GM23338 (cell line): ENCODE measurements at regions not wholly inside any gene's neighbourhood (a gene's known extent, or its start where the extent isn't known, plus 50 kb on each side); places are given as distances from the start of the nearest gene placed in this dataset.

Experiments
- ATAC-seq: fragments of 200-7000 bp; cut with Tn5 transposase; 3 replicates; pipeline ENCODE4 v1.9.1; 2020
- DNase-seq: peaks from one replicate; pipeline ENCODE4 v3.0.0-alpha.2; 2015; ENCODE audit warnings: low spot score
- H2AFZ ChIP-seq: fragments of 200-600 bp; sonication (generic); 2 replicates; pipeline ENCODE4 v1.8.0; 2016; ENCODE audit warnings: antibody characterized with exemption, mild to moderate bottlenecking, moderate library complexity
- H3F3A ChIP-seq: fragments of 200-600 bp; sonication (generic); replicated peaks from 2 replicates; pipeline ENCODE4 v1.8.0; 2017; ENCODE audit warnings: antibody characterized with exemption, mixed run types, low read depth
- H3K27ac ChIP-seq: fragments of 200-600 bp; sonication (generic); 2 replicates; pipeline ENCODE4 v1.6.1; 2016; ENCODE audit warnings: low read depth
- H3K27me3 ChIP-seq: fragments of 200-600 bp; sonication (generic); 2 replicates; pipeline ENCODE4 v1.8.0; 2016; ENCODE audit warnings: mild to moderate bottlenecking, mixed run types, moderate library complexity; ENCODE audit not compliant: insufficient read depth
- H3K36me3 ChIP-seq: fragments of 200-600 bp; sonication (generic); 2 replicates; pipeline ENCODE4 v1.8.0; 2016; ENCODE audit warnings: mild to moderate bottlenecking; ENCODE audit not compliant: insufficient read depth
- H3K4me1 ChIP-seq: fragments of 200-600 bp; sonication (generic); 2 replicates; pipeline ENCODE4 v1.8.0; 2016; ENCODE audit warnings: mild to moderate bottlenecking, moderate library complexity; ENCODE audit not compliant: insufficient read depth
- H3K4me2 ChIP-seq: fragments of 200-600 bp; sonication (generic); 2 replicates; pipeline ENCODE4 v1.7.1; 2017; ENCODE audit warnings: mixed run types
- H3K4me3 ChIP-seq: fragments of 200-600 bp; sonication (generic); 2 replicates; pipeline ENCODE4 v1.6.1; 2016; ENCODE audit warnings: mixed run types
- H3K79me2 ChIP-seq: fragments of 200-600 bp; sonication (generic); replicated peaks from 2 replicates; pipeline ENCODE4 v1.8.0; 2017; ENCODE audit warnings: mild to moderate bottlenecking; ENCODE audit not compliant: insufficient read depth
- H3K9me2 ChIP-seq: fragments of 200-600 bp; sonication (generic); 2 replicates; pipeline ENCODE4 v1.8.0; 2017; ENCODE audit not compliant: insufficient read depth
- H4K20me1 ChIP-seq: fragments of 200-600 bp; sonication (generic); replicated peaks from 2 replicates; pipeline ENCODE4 v1.8.0; 2017; ENCODE audit warnings: mild to moderate bottlenecking; ENCODE audit not compliant: insufficient read depth
- H3K27ac Mint-ChIP-seq: 2 replicates; pipeline ENCODE4 v1.8.0; 2020; ENCODE audit warnings: inconsistent platforms, mild to moderate bottlenecking, moderate library complexity, mixed read lengths
- H3K27me3 Mint-ChIP-seq: 3 replicates; pipeline ENCODE4 v1.8.0; 2022; ENCODE audit warnings: low read depth, mild to moderate bottlenecking, moderate library complexity, mixed read lengths, inconsistent platforms; ENCODE audit not compliant: insufficient read depth, poor library complexity
- H3K36me3 Mint-ChIP-seq: 3 replicates; pipeline ENCODE4 v1.8.0; 2021; ENCODE audit warnings: low read depth, mild to moderate bottlenecking, inconsistent platforms, moderate library complexity, mixed read lengths
- H3K4me1 Mint-ChIP-seq: 3 replicates; pipeline ENCODE4 v1.8.0; 2020; ENCODE audit warnings: mild to moderate bottlenecking, inconsistent platforms, mixed read lengths
- H3K4me3 Mint-ChIP-seq: 3 replicates; pipeline ENCODE4 v1.8.0; 2021; ENCODE audit warnings: moderate library complexity, mild to moderate bottlenecking, inconsistent platforms, mixed read lengths
- H3K9me3 Mint-ChIP-seq: 3 replicates; pipeline ENCODE4 v1.8.0; 2020; ENCODE audit warnings: moderate library complexity, mild to moderate bottlenecking, inconsistent platforms, mixed read lengths
- CREB1 ChIP-seq: fragments of 250-450 bp; sonication (Bioruptor Pico); IDR thresholded peaks from 2 replicates; pipeline ENCODE4 v1.5.0; 2020; ENCODE audit warnings: low read depth, mild to moderate bottlenecking, moderate library complexity
- ETS1 ChIP-seq: IDR thresholded peaks from 2 replicates; pipeline ENCODE4 v1.6.1; 2016; ENCODE audit warnings: antibody characterized with exemption
- EZH2 ChIP-seq: fragments of 200-600 bp; sonication (generic); IDR thresholded peaks from one replicate; pipeline ENCODE4 v1.8.0; 2017; ENCODE audit warnings: antibody characterized with exemption, mild to moderate bottlenecking, low read depth; ENCODE audit not compliant: unreplicated experiment
- EZH2phosphoT487 ChIP-seq: fragments of 200-600 bp; sonication (generic); IDR thresholded peaks from one replicate; pipeline ENCODE4 v1.8.1; 2018; ENCODE audit warnings: antibody characterized with exemption; ENCODE audit not compliant: unreplicated experiment
- JUNB ChIP-seq: IDR thresholded peaks from one replicate; pipeline ENCODE4 v1.6.1; 2016; ENCODE audit warnings: antibody characterized with exemption; ENCODE audit not compliant: unreplicated experiment
- NANOG ChIP-seq: IDR thresholded peaks from 2 replicates; pipeline ENCODE4 v1.6.1; 2016; ENCODE audit warnings: antibody characterized with exemption, borderline replicate concordance
- POLR2AphosphoS5 ChIP-seq: IDR thresholded peaks from 2 replicates; pipeline ENCODE4 v1.6.1; 2016; ENCODE audit warnings: antibody characterized with exemption, low read depth
- STAT1 ChIP-seq: IDR thresholded peaks from one replicate; pipeline ENCODE4 v1.6.1; 2016; ENCODE audit warnings: antibody characterized with exemption; ENCODE audit not compliant: unreplicated experiment
- ZNF462 ChIP-seq: fragments of 250-450 bp; sonication (Bioruptor Pico); IDR thresholded peaks from 2 replicates; pipeline ENCODE4 v1.5.0; 2020; ENCODE audit warnings: mild to moderate bottlenecking, moderate library complexity
- TF ChIP-seq, protein P1 (sequence below): IDR thresholded peaks from one replicate; pipeline ENCODE4 v1.6.1; 2018; ENCODE audit warnings: antibody characterized with exemption; ENCODE audit not compliant: unreplicated experiment

DNA sequence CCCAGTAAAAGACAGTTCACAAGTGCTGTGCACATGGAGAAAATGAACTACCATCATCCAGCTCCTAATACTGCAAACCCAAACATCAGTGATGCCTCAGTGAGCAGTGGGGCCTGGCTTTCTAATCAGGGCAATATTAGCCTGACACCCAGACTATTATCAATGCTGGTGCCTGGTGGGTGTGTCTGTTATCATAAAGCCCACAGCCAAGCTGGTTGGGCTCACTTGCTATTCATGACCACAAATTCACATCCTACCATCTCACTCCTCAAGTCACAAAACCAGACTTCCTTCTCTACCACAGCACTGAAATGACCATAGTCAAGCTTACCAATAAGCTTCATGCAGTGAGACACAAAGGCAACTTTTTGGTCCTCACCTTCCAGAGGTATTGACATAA, 180.8 kb upstream of the PLN start:
- Histone ChIP-seq H3K36me3 (no peaks in the 10 kb centered on the region), H3K4me1 (no peaks in the 10 kb centered on the region), H3K27me3 (no peaks in the 10 kb centered on the region), H4K20me1 (no peaks in the 10 kb centered on the region), H3F3A (no peaks in the 10 kb centered on the region), H3K4me3 (no peak overlapping the region), H3K9me2 (no peaks in the 10 kb centered on the region), H3K27ac (no peak overlapping the region), H3K4me2 (no peak overlapping the region), H3K79me2 (no peaks in the 10 kb centered on the region), H2AFZ (no peak overlapping the region)
- no peak for TF ChIP-seq EZH2
- no peak for ATAC-seq
- Mint-ChIP-seq H3K4me3 (no peak overlapping the region), H3K9me3 (peaks cover 4% of the 10 kb centered on the region; the same call in 2 of the 3 replicates), H3K27ac (no peak overlapping the region), H3K27me3 (no peaks in the 10 kb centered on the region), H3K4me1 (no peaks in the 10 kb centered on the region; the same call in 2 of the 3 replicates), H3K36me3 (no peaks in the 10 kb centered on the region)
- no peak for DNase-seq

GRCh38 chr6:118370722-118371121, 177.4 kb upstream of the PLN start:
- Histone ChIP-seq H3K9me2 (no peaks in the 10 kb centered on the region), H3K27ac (no peak overlapping the region), H2AFZ (no peak overlapping the region), H3K36me3 (no peaks in the 10 kb centered on the region), H3K27me3 (no peaks in the 10 kb centered on the region), H3K4me2 (no peak overlapping the region), H4K20me1 (no peaks in the 10 kb centered on the region), H3F3A (no peaks in the 10 kb centered on the region), H3K79me2 (no peaks in the 10 kb centered on the region), H3K4me3 (no peak overlapping the region), H3K4me1 (no peaks in the 10 kb centered on the region)
- DNase-seq (no peak), ATAC-seq (no peak)
- Mint-ChIP-seq H3K36me3 (no peaks in the 10 kb centered on the region), H3K27ac (no peak overlapping the region), H3K4me3 (no peak overlapping the region), H3K9me3 (peaks cover 4% of the 10 kb centered on the region; the same call in 2 of the 3 replicates), H3K4me1 (no peaks in the 10 kb centered on the region), H3K27me3 (no peaks in the 10 kb centered on the region)
- TF ChIP-seq CREB1 (CRISPR knock-in tag), result no peak
- TF ChIP-seq ZNF462 (CRISPR knock-in tag), result no peak
- TF ChIP-seq JUNB, result no peak
- TF ChIP-seq STAT1, result no peak
- no peak for TF ChIP-seq NANOG
- TF ChIP-seq POLR2AphosphoS5, result no peak
- TF ChIP-seq, protein P1, sequence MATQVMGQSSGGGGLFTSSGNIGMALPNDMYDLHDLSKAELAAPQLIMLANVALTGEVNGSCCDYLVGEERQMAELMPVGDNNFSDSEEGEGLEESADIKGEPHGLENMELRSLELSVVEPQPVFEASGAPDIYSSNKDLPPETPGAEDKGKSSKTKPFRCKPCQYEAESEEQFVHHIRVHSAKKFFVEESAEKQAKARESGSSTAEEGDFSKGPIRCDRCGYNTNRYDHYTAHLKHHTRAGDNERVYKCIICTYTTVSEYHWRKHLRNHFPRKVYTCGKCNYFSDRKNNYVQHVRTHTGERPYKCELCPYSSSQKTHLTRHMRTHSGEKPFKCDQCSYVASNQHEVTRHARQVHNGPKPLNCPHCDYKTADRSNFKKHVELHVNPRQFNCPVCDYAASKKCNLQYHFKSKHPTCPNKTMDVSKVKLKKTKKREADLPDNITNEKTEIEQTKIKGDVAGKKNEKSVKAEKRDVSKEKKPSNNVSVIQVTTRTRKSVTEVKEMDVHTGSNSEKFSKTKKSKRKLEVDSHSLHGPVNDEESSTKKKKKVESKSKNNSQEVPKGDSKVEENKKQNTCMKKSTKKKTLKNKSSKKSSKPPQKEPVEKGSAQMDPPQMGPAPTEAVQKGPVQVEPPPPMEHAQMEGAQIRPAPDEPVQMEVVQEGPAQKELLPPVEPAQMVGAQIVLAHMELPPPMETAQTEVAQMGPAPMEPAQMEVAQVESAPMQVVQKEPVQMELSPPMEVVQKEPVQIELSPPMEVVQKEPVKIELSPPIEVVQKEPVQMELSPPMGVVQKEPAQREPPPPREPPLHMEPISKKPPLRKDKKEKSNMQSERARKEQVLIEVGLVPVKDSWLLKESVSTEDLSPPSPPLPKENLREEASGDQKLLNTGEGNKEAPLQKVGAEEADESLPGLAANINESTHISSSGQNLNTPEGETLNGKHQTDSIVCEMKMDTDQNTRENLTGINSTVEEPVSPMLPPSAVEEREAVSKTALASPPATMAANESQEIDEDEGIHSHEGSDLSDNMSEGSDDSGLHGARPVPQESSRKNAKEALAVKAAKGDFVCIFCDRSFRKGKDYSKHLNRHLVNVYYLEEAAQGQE, result no peak
- no peak for TF ChIP-seq ETS1
- TF ChIP-seq EZH2, result no peak
- no peak for TF ChIP-seq EZH2phosphoT487
